ENCODE measurements at regions not wholly inside any gene's neighbourhood (a gene's known extent, or its start where the extent isn't known, plus 50 kb on each side); places are given as distances from the start of the nearest gene placed in this dataset.
"Not testable (repeated sequence)": the region's sequence is repeated elsewhere in the genome, so short reads cannot be mapped to it uniquely, and the experiment has no call there.

DNA sequence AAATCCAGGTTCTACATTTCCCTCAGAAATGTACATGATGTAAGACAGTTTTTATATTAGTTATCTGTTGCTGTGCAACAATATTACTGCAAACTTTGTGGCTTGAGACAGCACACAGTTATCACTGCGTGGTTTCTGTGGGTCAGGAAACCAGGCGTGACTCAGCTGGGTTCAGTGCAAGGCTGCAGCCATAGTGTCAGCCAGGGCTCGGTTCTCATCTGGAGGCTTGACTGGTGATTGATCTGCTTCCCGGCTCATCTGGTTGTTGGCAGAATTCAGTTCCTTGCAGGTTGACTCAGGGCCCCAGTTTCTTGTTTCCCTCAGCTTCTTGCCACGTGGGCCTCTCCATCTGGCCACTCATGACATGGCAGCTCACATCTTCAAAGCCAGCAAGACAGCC is 146.8 kb upstream of the ROPN1B start:
- not testable (repeated sequence) for TF ChIP-seq POLR2A (IDR thresholded peaks at IDR 0.05; ENCODE audit: low read length); GATA1 (IDR thresholded peaks at IDR 0.05; ENCODE audit: low read depth, low read length)
